GM15510 (cell line): ENCODE measurements at regions not wholly inside any gene's neighbourhood (a gene's known extent, or its start where the extent isn't known, plus 50 kb on each side); places are given as distances from the start of the nearest gene placed in this dataset.

Experiments
- POLR2A ChIP-seq: IDR thresholded peaks from 3 replicates; pipeline ENCODE4 v1.6.1; 2011; ENCODE audit warnings: borderline replicate concordance; ENCODE audit not compliant: insufficient read length; ENCODE audit errors: extremely low read depth

DNA sequence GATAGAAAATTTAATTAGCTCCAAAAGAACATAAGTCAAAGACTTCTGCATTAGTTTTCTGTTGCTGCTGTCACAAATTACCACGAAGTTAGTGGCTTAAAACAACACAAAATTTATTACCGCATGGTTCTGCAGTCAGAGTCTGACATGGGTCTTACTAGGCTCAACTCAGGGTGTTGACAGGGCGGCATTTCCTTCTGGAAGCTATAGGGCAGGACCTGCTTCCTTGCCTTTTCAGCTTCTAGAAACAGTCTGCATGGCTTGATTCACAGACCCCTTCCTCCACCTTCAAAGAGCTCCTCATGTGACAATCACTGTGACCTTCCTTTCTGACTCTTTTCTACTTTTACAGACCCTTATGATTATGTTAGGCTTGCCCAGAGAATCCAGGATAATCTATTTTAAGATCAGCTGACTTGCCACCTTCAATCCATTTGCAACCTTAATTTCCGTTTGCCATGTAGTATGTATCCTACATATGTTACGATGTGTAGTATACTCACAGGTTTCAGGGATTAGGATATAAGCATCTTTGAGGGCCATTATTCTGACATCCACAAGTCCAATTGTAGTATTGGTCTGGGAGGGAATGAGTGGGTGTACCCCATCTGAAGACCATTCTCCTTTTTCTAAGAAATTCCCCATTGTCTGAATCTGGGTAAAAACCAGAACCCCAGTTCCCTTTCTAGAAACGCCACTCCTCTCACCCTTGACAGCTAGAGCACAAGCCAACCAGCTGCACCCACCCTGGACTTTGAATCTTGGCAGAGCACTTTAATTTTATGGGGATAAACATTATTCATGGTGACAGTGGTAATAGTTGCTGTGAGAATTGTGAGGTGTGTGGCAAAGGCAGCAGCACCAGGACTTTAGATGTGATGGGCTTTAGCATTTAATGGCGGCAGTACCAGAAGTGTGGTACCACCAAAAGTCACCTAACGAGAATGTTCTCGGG lies 265.5 kb downstream of the KCNJ2 start:
- TF ChIP-seq POLR2A = no peak

- TF ChIP-seq POLR2A = no peak
Observed at GRCh38 chr17:70437656-70438055, 268.3 kb downstream of the KCNJ2 start.

GRCh38 chr17:70446446-70446845 lies 277.1 kb downstream of the KCNJ2 start:
- TF ChIP-seq POLR2A = no peak

DNA sequence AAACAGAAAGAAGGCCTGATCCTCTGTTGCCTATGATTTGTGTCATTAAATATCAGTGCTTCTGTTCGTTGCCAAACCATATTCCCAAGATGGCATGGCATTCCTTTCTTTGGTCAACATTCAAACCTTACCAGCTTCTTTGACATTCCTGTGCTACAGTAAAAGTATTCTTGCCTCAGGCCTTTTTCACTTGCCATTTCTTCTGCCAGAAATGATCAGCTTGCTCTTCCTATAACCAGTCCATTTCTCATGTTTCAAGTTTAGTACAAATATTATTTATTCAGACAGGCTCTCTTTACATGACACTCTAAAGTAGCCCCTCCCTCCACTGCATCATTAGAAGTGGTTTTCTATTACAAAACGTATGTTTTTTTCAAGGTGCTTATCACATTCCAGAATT lies 278.3 kb downstream of the KCNJ2 start:
- no peak for TF ChIP-seq POLR2A

GRCh38 chr17:70454377-70454776 lies 285.0 kb downstream of the KCNJ2 start:
- TF ChIP-seq POLR2A = no peak

- no peak for TF ChIP-seq POLR2A
Observed at GRCh38 chr17:70454908-70455307, 285.6 kb downstream of the KCNJ2 start.

GRCh38 chr17:70464995-70465394 lies 295.7 kb downstream of the KCNJ2 start:
- no peak for TF ChIP-seq POLR2A

DNA sequence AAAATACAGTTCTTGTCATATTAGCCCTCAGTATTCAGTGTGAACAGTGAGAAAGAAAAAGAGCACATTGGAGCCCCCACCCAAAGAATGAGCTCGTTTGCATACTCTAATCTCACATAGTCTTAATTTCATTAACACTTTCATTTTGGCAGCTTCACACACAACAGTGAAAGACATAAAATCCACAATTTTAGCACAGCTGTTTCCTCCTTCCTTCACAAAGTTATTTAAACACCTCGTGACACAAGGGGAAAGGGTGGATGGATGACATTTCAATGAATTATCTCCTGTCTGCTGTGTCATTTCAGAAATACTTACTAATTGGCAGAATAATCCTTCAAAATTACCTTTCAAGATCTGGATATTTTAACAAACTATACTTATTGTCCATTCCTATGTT lies 299.3 kb downstream of the KCNJ2 start:
- TF ChIP-seq POLR2A = no peak

DNA sequence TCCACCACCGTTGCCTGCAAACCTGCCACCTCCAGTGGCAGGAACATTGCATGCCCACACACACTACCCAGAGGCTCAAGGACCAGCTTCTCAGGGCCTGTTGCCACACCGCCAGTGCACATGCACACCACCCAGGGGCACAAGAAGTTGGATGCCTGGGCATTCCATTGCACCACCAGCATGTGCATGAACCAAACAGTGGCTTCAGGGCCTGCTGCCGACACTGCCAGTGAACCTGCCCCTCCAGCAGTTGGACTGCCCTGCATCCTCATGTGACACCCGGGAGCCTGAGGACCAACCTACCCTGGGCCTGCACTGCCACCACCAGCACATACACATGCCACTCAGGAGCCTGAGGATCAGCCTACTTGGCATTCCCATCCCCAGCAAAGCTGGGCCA lies 303.7 kb downstream of the KCNJ2 start:
- TF ChIP-seq POLR2A = no peak

- TF ChIP-seq POLR2A = no peak
Observed at GRCh38 chr17:70476368-70476767, 307.0 kb downstream of the KCNJ2 start.

DNA sequence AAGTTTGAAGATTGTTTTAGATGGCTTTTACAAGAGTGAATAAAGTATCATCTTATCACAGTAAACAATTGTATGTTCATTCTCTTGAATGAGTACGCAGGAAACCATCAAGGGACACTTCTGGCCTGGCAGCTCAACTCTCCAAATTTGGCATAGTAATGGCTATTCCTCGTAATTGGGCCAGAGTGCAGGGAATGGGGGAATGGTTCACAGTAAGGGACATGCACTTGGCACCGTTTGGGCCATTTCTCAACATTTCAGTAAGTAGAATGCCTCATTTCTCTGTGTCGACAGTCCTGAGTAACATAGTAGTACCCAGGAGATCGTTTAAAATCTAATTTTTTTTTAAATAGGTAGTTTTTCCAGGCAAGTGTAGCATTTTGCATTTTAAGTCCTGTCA lies 309.6 kb downstream of the KCNJ2 start:
- TF ChIP-seq POLR2A = no peak

DNA sequence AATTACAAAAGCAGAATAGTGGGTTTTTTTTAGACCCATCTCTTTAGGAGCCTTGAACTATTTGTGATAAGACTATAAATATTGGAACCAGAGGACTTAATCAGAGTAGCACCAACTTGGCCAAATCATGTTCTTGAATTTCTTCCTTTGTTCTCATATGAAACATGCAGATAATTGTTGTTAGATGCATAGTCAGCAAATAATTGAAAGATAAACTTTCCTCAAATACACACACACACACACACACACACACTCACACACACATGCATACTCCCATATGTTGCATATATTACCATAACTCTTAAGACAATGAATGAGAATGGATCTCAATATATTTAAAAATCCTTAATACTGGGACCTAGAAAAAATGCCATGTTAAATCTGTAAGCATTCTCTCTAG lies 310.4 kb downstream of the KCNJ2 start:
- TF ChIP-seq POLR2A = no peak

GRCh38 chr17:70483624-70484023 lies 314.3 kb downstream of the KCNJ2 start:
- TF ChIP-seq POLR2A = no peak

DNA sequence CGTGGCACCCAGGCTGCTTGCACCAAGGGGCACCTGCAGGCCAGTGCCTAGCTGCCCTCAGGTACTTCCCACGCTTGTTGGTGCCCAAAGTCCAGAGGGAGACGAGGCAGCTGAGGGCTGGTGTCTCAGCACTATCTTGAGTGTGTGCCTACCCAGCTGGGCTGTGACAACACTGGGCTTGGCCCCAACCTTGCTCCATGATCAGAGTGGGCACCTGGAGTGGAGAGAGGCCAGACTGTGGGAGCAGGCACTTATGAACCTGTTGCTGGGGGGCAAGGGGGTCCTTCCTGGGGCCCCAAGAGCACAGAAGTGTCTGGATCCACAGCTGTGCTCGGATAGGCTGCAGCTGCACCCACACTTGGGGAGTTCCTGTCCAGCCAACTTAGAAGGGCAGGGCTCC lies 314.7 kb downstream of the KCNJ2 start:
- TF ChIP-seq POLR2A = no peak

GRCh38 chr17:70484496-70484895 lies 315.2 kb downstream of the KCNJ2 start:
- TF ChIP-seq POLR2A = no peak

DNA sequence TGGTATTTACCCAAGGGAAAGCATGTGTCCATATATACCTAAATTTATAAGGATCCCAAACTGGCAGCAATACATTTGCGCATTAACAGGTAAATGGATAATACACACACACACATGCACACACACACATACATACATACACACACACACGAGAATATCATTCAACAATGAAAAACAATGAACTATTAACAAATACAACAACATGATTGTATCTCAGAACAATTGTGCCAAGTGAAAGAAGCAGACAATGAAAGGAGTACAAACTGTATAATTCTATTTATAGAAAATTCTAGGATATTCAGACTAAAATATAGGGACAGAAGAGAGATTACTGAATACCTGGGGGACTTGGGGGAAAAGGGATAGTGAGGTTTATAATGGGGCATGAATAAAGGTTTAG lies 323.0 kb downstream of the KCNJ2 start:
- TF ChIP-seq POLR2A = no peak
